Uterus (tissue), 2 donors: ENCODE measurements at regions not wholly inside any gene's neighbourhood (a gene's known extent, or its start where the extent isn't known, plus 50 kb on each side); places are given as distances from the start of the nearest gene placed in this dataset.

ENCODE experiments used
- CTCF ChIP-seq, 4 experiments: fragments of 200-600 bp in 2 of 4; fragments of 450-650 bp in 2 of 4; sonication (generic) in 2 of 4; IDR thresholded peaks; one replicate each; pipeline ENCODE4 v1.5.1; 2016 to 2019; ENCODE audit warnings: antibody characterized with exemption in 4 of 4, mild to moderate bottlenecking in 2 of 4, moderate library complexity in 1 of 4
- POLR2A ChIP-seq, 2 donors: fragments of 450-650 bp; IDR thresholded peaks; one replicate each; pipeline ENCODE4 v1.6.1; 2016; ENCODE audit warnings: antibody characterized with exemption in 2 of 2, mild to moderate bottlenecking in 1 of 2, moderate library complexity in 1 of 2

- no peak for TF ChIP-seq CTCF (IDR thresholded peaks at IDR 0.05)
- peak in 1 of 2 donors; percentile 39 for TF ChIP-seq POLR2A (IDR thresholded peaks at IDR 0.05)
These were observed 264.3 kb downstream of the FOXO1 start for GRCh38 chr13:40401911-40402776.
